ENCODE measurements at regions not wholly inside any gene's neighbourhood (a gene's known extent, or its start where the extent isn't known, plus 50 kb on each side); places are given as distances from the start of the nearest gene placed in this dataset.

GRCh38 chr9:108519437-108519836 is 336.3 kb downstream of the ACTL7B start:
- H3K36me3 ChIP-seq (replicated peaks in 1 of 2) = no peaks in the 10 kb centered on the region
- H3K27ac ChIP-seq = no peak overlapping the region
- no peak overlapping the region for H3K4me3 ChIP-seq
- H3K4me1 ChIP-seq (replicated peaks in 1 of 2) = no peaks in the 10 kb centered on the region
- no peak for DNase-seq
- no peak for TF ChIP-seq CTCF (IDR thresholded peaks at IDR 0.05)
- no peak for TF ChIP-seq POLR2A (IDR thresholded peaks at IDR 0.05)
- no peaks in the 10 kb centered on the region for H3K9me3 ChIP-seq (replicated peaks in 1 of 3)
- intact Hi-C loops (cut with DNase I) = no loop called here
- 81 to 89% (median 86%) methylated on average over 2 of the region's 2 CpGs for WGBS, 4 donors
- H3K27me3 ChIP-seq = no peaks in the 10 kb centered on the region

- intact Hi-C loops (cut with DNase I) = no loop called here
- no peaks in the 10 kb centered on the region for H3K27me3 ChIP-seq
- H3K4me3 ChIP-seq = no peak overlapping the region
- 76 to 83% (median 81%) methylated on average over 9 of the region's 9 CpGs for WGBS, 4 donors
- H3K9me3 ChIP-seq (replicated peaks in 1 of 3) = no peaks in the 10 kb centered on the region
- H3K27ac ChIP-seq = no peak overlapping the region
- H3K4me1 ChIP-seq (replicated peaks in 1 of 2) = no peaks in the 10 kb centered on the region
- no peaks in the 10 kb centered on the region for H3K36me3 ChIP-seq (replicated peaks in 1 of 2)
- TF ChIP-seq POLR2A (IDR thresholded peaks at IDR 0.05) (no peak), CTCF (IDR thresholded peaks at IDR 0.05) (no peak)
- no peak for DNase-seq
These were observed 338.0 kb downstream of the ACTL7B start for GRCh38 chr9:108517651-108518365.

- H3K27me3 ChIP-seq = no peaks in the 10 kb centered on the region
- DNase-seq = no peak
- TF ChIP-seq POLR2A (IDR thresholded peaks at IDR 0.05) (no peak), CTCF (IDR thresholded peaks at IDR 0.05) (no peak)
- no peak overlapping the region for H3K4me3 ChIP-seq
- 74 to 83% (median 78%) methylated on average over 4 of the region's 4 CpGs for WGBS, 4 donors
- H3K9me3 ChIP-seq (replicated peaks in 1 of 3) = no peaks in the 10 kb centered on the region
- no peaks in the 10 kb centered on the region for H3K4me1 ChIP-seq (replicated peaks in 1 of 2)
- no peaks in the 10 kb centered on the region for H3K36me3 ChIP-seq (replicated peaks in 1 of 2)
- intact Hi-C loops (cut with DNase I) = no loop called here
- no peak overlapping the region for H3K27ac ChIP-seq
These were observed 339.4 kb downstream of the ACTL7B start for GRCh38 chr9:108516391-108516790.

GRCh38 chr9:108515856-108516255 is 339.9 kb downstream of the ACTL7B start:
- Histone ChIP-seq H3K36me3 (replicated peaks in 1 of 2) (no peaks in the 10 kb centered on the region), H3K9me3 (replicated peaks in 1 of 3) (no peaks in the 10 kb centered on the region), H3K4me3 (no peak overlapping the region), H3K4me1 (replicated peaks in 1 of 2) (no peaks in the 10 kb centered on the region), H3K27me3 (no peaks in the 10 kb centered on the region), H3K27ac (no peak overlapping the region)
- TF ChIP-seq CTCF (IDR thresholded peaks at IDR 0.05) = no peak
- no peak for TF ChIP-seq POLR2A (IDR thresholded peaks at IDR 0.05)
- WGBS, 4 donors = 71 to 96% (median 87%) methylated on average over 1 to 2 of the region's 2 CpGs
- intact Hi-C loops (cut with DNase I) = no loop called here
- no peak for DNase-seq

Data from adrenal gland (tissue), 9 donors.